HG03457 (cell line): ENCODE measurements at regions not wholly inside any gene's neighbourhood (a gene's known extent, or its start where the extent isn't known, plus 50 kb on each side); places are given as distances from the start of the nearest gene placed in this dataset.

ENCODE experiments used
- ATAC-seq: cut with Tn5 transposase; IDR thresholded peaks from one replicate; pipeline ENCODE4 v1.9.1; 2021; ENCODE audit warnings: moderate number of reproducible peaks; ENCODE audit not compliant: unreplicated experiment

GRCh38 chr3:16658004-16658924 lies 53.0 kb upstream of the DAZL start:
- ATAC-seq = no peak

- no peak for ATAC-seq
Measured at GRCh38 chr3:16658925-16659793, 53.9 kb upstream of the DAZL start.

- no peak for ATAC-seq
Measured at GRCh38 chr3:16663854-16664712, 58.9 kb upstream of the DAZL start.

- no peak for ATAC-seq
Measured at GRCh38 chr3:16665282-16665741, 60.1 kb upstream of the DAZL start.

GRCh38 chr3:16666206-16666605 lies 61.0 kb upstream of the DAZL start:
- no peak for ATAC-seq

- no peak for ATAC-seq
Measured at GRCh38 chr3:16667633-16668032, 62.4 kb upstream of the DAZL start.

GRCh38 chr3:16668776-16669545 lies 63.7 kb upstream of the DAZL start:
- ATAC-seq = no peak

DNA sequence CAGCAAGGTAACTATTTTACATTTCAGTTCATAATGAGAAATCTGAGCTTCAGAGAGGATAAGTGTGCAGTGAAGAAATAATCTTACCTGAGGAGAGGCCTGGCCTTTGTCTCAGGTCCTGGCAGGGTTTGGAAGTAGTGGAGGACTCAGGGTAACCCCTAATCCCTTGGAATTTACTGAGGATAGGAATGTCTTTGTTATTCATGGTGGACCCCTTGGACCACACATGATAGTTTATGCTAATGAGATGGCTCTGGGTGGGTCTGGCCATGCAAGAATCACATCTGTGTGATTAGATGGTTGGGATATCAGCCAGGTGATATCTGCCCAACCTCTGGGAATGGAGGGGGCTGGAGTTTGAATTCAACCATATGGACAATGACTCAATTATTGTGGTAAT lies 65.0 kb upstream of the DAZL start:
- ATAC-seq = no peak

- no peak for ATAC-seq
Measured at GRCh38 chr3:16671690-16672089, 66.5 kb upstream of the DAZL start.

DNA sequence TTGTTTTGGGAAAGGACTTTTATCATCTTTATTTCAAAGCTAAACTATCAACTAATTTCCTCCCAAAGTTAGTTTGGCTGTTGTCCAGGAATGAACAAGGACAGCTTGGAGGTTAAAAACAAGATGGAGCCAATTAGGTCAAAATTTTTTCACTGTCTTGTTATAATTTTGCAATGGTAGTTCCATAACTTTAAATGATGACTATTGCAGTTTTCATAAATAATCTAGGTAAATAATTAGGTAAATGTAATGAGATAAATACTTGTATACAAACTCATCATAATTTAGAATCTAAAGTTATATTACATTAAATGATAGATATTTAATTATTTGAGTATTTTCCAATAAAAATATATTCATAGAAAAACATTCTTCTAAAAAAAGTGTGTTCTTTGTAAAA lies 68.3 kb upstream of the DAZL start:
- ATAC-seq = no peak

- ATAC-seq = no peak
Measured at GRCh38 chr3:16675805-16676204, 70.6 kb upstream of the DAZL start.

DNA sequence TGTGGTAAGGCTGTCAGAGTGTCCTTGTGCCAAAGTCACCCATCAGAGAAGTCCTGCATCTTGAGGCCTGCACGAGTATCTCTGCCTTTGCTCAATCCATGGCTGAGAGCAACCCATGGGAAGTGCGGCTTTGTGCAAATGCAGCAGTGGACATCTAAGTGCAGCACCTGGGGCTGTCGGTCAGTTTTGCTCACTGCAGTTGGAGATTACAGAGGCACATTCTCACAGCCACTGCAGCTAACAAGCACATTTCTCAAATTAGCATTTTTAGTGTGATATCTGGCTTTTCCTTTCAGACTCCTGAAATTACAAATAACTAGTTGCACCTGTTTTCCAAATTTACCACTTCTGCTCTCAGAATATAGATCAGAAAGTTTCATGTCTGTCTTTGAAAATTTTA lies 81.5 kb upstream of the DAZL start:
- no peak for ATAC-seq

- ATAC-seq = no peak
Measured at GRCh38 chr3:16687221-16687620, 82.0 kb upstream of the DAZL start.

GRCh38 chr3:16692486-16693344 lies 87.5 kb upstream of the DAZL start:
- ATAC-seq = no peak

DNA sequence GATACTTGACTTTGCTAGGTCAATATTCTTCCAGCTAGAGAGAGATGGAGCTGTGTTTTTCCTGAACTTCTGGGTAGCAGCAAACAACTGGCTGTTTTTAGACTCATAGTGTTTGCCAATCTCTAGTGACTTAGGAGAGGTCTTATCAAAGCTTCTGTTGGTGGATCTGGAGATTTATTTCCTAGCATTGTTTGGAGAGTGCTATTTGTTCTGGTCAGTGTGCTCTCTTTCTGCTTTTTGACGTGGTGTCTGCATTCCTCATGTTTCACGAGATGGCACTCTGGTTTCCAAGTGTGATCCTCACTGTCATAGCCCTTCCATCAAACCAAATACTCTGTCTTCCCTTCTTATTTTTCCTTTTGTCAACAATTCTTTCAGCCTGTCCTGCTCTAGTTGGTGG lies 88.6 kb upstream of the DAZL start:
- ATAC-seq = no peak

DNA sequence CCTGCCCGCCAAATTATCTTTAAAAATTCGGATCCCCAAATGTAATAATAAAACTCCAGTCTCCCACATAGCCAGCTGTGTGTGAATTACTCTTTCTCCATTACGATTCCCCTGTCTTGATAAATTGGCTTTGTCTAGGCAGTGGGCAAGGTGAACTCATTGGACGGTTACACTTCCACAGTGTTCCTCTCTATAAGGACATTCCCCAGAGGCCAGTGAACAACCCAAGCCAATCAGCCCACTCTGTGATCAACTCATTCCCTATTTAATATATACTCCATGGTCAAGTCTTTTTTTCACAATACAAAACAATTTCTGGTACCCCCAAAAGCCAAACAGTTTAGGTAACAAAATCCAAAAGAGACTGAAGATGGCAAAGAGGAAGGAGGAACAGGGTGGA lies 90.5 kb upstream of the DAZL start:
- no peak for ATAC-seq

DNA sequence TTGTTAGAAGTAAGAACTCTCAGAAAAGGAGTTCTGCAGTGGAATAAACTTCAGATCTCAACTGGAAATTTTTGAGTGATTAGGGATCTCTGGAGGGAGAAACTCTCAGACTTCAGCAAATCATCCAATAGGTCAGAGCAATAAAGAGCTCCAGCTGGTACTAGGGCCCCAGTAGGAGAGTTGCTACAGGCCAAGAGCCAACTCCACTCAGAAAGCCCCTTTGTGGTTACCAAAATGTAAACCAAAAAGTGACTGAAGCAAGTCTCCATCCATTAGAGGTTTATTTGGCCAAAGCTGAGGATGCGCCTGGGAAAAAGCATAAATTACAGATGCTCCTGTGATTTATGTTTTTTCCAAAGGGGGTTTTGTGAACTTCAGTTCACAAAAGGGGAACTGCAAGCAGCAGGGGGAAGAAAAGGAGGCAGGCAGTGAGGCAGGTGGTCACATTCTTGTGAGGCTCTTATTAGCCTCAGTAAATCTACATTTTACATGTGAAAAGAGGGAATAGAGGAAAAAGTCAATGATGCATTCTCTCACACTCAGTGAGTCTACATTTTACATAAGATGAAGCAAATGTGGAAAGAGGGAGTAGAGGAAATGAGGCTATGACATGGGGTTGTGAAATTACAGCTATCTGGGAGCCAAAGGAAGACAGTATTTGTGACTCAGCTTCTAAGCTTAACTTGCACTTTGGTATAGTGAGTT lies 92.4 kb upstream of the DAZL start:
- no peak for ATAC-seq

- ATAC-seq = no peak
Measured at GRCh38 chr3:16700651-16701050, 95.4 kb upstream of the DAZL start.

DNA sequence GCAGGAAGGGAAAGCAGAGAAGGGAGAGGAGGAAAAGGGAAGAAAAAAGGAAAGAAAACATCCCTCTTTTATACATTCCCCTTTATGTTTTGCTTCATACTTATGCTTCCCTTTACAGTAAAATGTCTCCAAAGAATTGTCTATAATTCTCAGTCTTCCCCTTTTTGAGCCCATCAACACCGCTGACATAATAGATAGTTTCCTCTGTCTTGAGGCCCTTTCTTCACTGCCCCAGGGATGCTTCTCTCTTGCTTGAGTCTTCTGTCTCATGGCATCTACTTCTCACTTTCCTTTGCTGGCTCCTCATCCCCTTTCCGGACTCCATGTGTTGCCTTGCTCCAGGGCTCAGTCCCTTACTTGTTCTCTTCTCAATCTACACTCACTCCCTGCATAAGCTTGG lies 99.7 kb upstream of the DAZL start:
- ATAC-seq = no peak
